ENCODE measurements at regions not wholly inside any gene's neighbourhood (a gene's known extent, or its start where the extent isn't known, plus 50 kb on each side); places are given as distances from the start of the nearest gene placed in this dataset.

DNA sequence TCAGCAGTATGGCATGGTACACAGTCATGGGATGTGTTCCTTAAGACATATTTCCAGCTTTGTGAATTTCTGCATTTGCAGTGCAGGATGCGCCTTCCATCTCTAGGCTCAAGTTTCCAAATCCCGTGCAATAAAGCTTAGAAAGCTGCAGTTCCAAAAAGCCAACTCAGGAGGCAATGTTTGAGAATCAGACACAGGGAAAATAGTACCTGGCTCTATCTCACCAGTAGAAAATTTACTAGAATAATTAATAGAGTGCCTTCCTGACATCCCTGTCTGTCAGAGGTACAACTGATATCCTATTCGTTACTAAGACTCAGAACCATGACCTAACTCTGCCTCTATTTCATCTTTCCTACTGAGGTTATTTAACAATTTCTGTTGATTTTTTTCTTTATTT, 1333.0 kb downstream of the PCDH19 start:
- no peak for DNase-seq

DNA sequence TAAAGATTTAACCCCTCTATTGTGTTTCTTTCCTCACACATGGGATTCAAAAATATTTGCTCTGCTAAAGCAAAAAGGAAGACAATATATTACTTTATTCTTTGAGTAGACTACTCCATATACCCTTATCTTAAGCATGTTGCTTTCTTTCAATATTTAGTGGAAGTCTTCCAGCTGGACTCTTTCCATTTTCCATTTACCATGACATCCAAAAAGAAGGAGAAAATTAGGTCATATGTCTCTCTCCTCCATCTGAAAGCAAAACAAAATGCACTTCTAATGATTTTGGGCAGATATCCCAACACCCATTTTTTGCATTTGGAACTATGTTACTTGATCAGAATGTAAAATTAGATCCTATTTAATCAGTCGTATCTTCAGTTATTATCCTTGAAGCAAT, 1336.5 kb downstream of the PCDH19 start:
- no peak for DNase-seq

DNA sequence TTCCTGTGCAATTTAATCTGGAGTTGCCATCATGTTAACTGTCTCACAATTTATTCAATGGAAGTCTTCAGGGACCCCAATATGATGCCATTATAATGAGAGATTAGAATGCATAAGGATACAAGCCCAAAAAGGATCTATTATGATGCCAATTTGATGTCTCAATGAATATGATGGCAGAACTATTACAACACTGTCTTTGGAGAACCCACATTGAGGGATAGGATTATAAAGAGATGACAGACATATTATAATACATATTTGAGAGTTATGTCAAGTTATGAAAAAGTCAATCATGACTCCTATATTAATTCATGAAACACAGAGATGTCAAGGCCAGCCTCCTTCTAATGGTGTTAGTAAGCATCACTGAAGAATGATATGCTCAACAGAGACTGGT, 1358.4 kb downstream of the PCDH19 start:
- no peak for DNase-seq

DNA sequence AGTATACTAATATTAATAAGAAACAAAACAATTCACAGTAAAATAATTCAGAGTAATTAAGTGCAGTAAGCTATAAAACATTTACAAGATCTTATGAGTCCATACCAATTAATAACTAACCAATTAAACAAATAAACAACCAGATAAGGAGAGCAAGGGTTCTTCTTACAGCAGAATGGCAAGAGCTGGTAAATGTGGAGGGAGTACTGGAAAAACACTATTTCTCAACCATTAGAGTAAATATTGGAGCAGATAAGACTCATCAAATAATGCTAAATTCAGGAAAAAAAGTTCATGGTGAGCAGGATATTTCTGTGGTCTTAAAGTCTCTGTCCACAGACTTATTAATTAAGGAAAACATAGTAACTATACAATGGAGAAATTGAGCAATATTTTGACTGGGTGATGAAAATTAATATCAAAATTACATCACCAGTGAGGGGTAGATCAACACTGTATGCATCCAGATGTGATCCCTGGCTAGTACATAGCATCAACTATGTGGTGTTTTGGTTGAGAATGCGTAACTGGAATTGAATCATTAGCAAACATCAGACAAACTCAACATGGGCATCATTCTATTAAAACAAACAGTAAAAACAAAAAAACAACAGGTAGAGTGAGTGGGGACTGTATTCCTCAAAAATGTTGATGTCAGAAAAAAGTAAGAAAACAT, 1376.7 kb downstream of the PCDH19 start:
- DNase-seq, result no peak

DNA sequence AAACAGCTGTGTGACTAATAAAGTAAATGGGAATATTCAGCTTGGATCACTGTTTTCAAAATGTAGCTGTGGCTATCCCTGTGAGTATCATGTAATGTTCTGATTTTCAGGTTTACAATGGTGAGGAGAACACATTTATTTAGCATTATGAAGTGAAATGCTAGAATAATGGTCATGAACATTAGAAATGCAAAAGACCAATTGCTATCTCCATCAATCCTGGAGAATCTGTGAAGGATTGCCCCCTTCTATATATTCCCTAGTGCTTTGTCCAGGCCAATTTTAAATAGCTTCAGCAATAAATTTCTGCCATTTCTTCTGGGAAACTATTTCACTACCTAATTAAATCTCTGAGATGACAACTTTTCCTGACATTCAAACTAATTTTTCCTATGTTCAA, 1399.1 kb downstream of the PCDH19 start:
- DNase-seq, result no peak

DNA sequence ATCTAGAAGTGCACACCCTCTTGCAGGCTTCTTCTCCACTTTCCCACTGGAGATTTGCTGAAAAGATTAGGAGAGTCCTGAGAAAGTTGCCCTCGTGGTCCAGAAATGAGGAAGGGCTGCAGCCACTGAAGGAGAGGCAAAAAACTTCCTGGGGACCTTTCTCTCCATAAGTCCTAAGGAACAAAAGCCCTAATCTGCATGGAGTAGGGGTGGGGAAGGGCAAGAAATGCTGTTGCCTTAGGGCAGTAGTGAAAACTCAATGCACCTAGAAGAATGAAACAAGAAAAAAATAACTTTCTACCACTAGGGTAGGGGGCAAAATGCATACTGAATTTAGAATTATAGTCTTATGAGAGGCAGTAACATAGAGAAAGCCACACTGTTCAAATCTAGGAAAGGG, 1408.8 kb downstream of the PCDH19 start:
- DNase-seq, result no peak

DNA sequence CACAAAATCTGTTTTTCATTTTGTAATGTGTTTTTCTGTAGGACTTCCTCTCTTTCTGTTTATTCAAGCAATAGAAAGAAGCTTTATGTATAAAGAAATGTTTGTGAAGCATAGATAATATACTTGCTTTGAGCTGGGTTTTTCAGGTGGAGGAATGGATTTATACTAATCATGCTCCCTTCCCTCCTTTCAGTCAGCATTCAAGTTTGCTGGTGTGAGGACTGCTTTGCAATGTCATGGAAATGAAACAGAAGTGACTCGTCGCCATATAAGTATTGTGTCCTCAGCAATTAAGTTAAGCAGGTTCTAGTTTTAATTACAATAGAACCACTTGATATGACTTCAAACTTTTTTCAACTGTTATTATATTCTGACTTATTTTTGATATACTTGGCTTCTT, 1447.1 kb downstream of the PCDH19 start:
- no peak for DNase-seq

DNA sequence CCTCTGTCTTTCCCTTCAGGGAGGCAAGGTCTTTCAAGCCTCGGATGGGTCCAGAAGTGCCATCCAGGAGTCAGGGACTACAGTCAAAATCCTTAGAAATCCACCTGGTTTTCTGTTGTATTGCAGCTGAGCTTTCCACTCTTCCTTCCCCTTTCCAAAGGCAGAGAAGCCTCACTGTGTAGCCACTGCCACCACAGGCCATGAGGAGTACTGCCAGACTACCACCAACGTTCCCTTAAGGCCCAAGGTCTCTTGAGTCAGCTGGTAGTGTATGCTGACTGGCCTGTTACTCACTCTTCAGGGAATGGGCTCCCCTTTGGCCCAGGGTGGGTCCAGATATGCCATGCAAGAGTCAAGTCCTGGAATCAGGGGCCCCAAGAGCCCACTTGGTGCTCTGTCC, 1454.1 kb downstream of the PCDH19 start:
- no peak for DNase-seq

DNA sequence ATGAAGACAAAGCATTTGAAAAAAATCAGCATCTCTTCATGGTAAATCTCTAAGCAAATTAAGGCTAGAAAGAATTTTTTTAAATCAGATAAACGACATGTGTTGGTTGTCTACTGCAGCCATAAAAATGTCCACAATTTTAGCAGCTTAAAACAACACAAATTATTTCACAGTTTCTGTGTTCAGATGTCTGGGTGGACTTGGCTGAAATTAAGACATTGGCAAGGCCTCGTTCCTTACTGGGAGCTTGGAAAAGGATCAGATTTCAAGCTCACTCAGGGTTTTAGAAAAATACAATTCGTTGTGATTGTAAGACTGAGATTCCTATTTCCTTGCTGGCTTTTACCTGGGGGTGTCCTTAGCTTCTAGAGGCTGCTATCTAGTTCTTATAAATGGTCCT, 1470.6 kb downstream of the PCDH19 start:
- no peak for DNase-seq

DNA sequence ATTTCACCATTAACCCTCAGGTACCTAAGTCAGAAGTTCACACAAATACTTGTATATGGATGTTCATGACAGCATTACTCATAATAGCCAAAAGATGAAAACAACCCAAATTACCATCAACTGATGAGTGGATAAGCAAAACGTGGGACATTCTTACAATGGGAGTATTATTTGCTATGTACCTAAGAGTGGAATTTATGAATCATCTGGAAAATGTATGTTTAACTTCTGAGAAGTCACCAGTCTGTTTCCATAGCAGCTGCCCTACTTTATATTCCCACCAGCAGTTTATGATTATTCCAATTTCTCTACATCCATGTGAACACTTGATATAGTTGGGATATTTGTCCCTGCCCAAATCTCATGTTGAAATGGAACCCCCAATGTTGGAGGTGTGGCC, 1478.9 kb downstream of the PCDH19 start:
- no peak for DNase-seq

DNA sequence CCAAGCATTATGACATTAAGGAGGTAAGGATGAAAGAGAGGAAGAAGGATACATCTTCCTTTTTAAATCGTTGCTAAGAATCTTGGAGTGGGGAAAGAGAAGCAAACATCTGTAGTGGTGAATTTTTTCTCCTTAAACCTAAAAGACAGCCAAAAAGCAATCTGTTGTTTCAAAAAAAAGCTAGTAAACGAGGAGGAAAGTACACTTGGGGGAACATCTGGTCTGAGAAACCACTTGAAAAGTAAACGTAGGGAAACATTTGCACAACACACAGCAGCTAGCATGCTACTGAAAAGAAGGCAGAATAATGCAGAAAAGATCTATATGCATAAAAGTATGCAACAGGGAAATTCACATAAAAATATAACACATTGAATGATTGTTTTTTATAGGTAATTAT, 1485.6 kb downstream of the PCDH19 start:
- no peak for DNase-seq

DNA sequence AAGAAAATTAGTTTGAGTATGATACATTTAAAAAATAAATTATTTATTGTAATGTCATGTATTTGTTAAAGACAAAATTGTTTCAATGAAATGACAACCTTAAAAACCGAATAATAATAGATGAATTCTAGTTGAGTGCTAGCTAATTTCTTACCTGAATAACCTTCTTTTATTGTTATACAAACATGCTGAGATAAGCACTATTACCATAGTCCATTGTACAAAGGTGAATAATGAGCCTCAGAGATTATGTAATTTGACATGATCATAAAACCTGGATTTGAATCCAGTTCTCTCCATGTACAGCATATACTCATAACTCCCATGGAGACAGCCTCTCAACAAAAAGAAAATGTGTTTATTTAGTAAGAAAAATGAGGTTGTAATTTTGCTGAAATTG, 1512.9 kb downstream of the PCDH19 start:
- no peak for DNase-seq

DNA sequence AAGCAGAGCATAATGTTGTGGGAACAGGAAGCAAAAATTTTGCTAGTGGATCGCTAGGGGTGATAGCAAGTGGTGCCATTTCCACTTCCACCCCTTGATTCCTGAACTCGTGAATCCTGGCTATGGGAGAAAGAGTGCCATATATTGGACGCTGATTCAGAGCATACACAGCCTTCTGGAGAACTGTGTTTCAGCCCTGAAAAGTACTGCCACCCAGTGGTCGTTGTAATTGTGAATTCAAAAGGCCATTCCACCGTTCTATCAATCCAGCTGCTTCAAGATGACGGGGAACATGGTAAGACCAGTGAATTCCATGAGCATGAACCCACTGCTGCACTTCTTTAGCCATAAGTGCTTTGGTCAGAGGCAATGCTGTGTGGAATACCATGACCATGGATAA, 1559.4 kb downstream of the PCDH19 start:
- peak in 1 of 14 donors; percentile 0 for DNase-seq

All from C1 segment of cervical spinal cord (tissue), 14 donors.